ENCODE measurements at regions not wholly inside any gene's neighbourhood (a gene's known extent, or its start where the extent isn't known, plus 50 kb on each side); places are given as distances from the start of the nearest gene placed in this dataset.

- ChIA-PET CTCF (no interaction called here), POLR2A (no interaction called here)
- TF ChIP-seq HDGF (IDR thresholded peaks at IDR 0.05; ENCODE audit: borderline replicate concordance), result no peak
- TF ChIP-seq FOXM1 (IDR thresholded peaks at IDR 0.05; ENCODE audit: borderline replicate concordance), result no peak
- TF ChIP-seq SP1 (IDR thresholded peaks at IDR 0.05), result no peak
- no peak for TF ChIP-seq SUZ12 (IDR thresholded peaks at IDR 0.05)
- TF ChIP-seq ARNT (IDR thresholded peaks at IDR 0.05), result no peak
- no peak for TF ChIP-seq PKNOX1 (IDR thresholded peaks at IDR 0.05)
- TF ChIP-seq FOXA1 (IDR thresholded peaks at IDR 0.05), result no peak
- no peak for TF ChIP-seq LEF1 (IDR thresholded peaks at IDR 0.05; ENCODE audit: borderline replicate concordance)
- TF ChIP-seq FOXK2 (IDR thresholded peaks at IDR 0.05), result no peak
- no peak for TF ChIP-seq BHLHE40 (IDR thresholded peaks at IDR 0.05; ENCODE audit: borderline replicate concordance)
- TF ChIP-seq CTBP1 (IDR thresholded peaks at IDR 0.05; ENCODE audit: borderline replicate concordance), result no peak
- no peak for TF ChIP-seq ELF4 (IDR thresholded peaks at IDR 0.05)
- TF ChIP-seq L3MBTL2 (conservative IDR thresholded peaks at IDR 0.05), result no peak
- TF ChIP-seq ZNF384 (IDR thresholded peaks at IDR 0.05), result no peak
- no peak for TF ChIP-seq TARDBP (IDR thresholded peaks at IDR 0.05)
- TF ChIP-seq NFRKB (IDR thresholded peaks at IDR 0.05), result no peak
- no peak for DNase-seq (ENCODE audit: extremely low spot score)
These were observed 61.1 kb upstream of the ZNF462 start for GRCh38 chr9:106801816-106802215.
